Trophoblast cell (in vitro differentiated cells and primary cell): ENCODE measurements at regions not wholly inside any gene's neighbourhood (a gene's known extent, or its start where the extent isn't known, plus 50 kb on each side); places are given as distances from the start of the nearest gene placed in this dataset.

Experiments
- DNase-seq, 2 donors: peaks; one replicate each; pipeline ENCODE4 v3.0.0-alpha.2; 2016
- H2AFZ ChIP-seq: 2 replicates; pipeline ENCODE4 v1.6.1; 2013; ENCODE audit warnings: low read length, moderate library complexity, mild to moderate bottlenecking; ENCODE audit not compliant: insufficient read depth, poor library complexity
- H2AK5ac ChIP-seq: 2 replicates; pipeline ENCODE4 v1.6.1; 2013; ENCODE audit warnings: mild to moderate bottlenecking, low read length
- H2BK120ac ChIP-seq: 2 replicates; pipeline ENCODE4 v1.6.1; 2013; ENCODE audit warnings: low read length, mild to moderate bottlenecking, moderate library complexity; ENCODE audit not compliant: insufficient read depth, poor library complexity
- H2BK12ac ChIP-seq: 2 replicates; pipeline ENCODE4 v1.6.1; 2013; ENCODE audit warnings: mild to moderate bottlenecking, low read length, moderate library complexity
- H2BK5ac ChIP-seq: 2 replicates; pipeline ENCODE4 v1.6.1; 2013; ENCODE audit warnings: low read length, low read depth, moderate library complexity, mild to moderate bottlenecking; ENCODE audit not compliant: poor library complexity
- H3K14ac ChIP-seq: 2 replicates; pipeline ENCODE4 v1.6.1; 2013; ENCODE audit warnings: mild to moderate bottlenecking, low read length
- H3K18ac ChIP-seq: 2 replicates; pipeline ENCODE4 v1.6.1; 2013; ENCODE audit warnings: mild to moderate bottlenecking, low read length
- H3K23ac ChIP-seq: 2 replicates; pipeline ENCODE4 v1.6.1; 2013; ENCODE audit warnings: low read length
- H3K27ac ChIP-seq: 2 replicates; pipeline ENCODE4 v1.5.1; 2013; ENCODE audit warnings: low read depth, mild to moderate bottlenecking, inconsistent platforms, low read length, moderate library complexity
- H3K27me3 ChIP-seq: 2 replicates; pipeline ENCODE4 v1.6.1; 2013; ENCODE audit warnings: inconsistent platforms, mild to moderate bottlenecking, low read length, moderate library complexity; ENCODE audit not compliant: insufficient read depth
- H3K36me3 ChIP-seq, 2 experiments: 1 replicate in 1 of 2; 2 replicates in 1 of 2; pipeline ENCODE4 v1.6.1; 2013; ENCODE audit warnings: low read length in 2 of 2, mild to moderate bottlenecking in 2 of 2, moderate library complexity in 1 of 2; ENCODE audit not compliant: insufficient read depth in 2 of 2, control insufficient read depth in 1 of 2
- H3K4ac ChIP-seq: 2 replicates; pipeline ENCODE4 v1.6.1; 2013; ENCODE audit warnings: low read depth, mild to moderate bottlenecking, low read length, moderate library complexity
- H3K4me1 ChIP-seq, 2 experiments: 1 replicate in 1 of 2; 2 replicates in 1 of 2; pipeline ENCODE4 v1.6.1; 2013; ENCODE audit warnings: low read length in 2 of 2, mild to moderate bottlenecking in 2 of 2, moderate library complexity in 1 of 2; ENCODE audit not compliant: insufficient read depth in 2 of 2, control insufficient read depth in 1 of 2
- H3K4me2 ChIP-seq: 2 replicates; pipeline ENCODE4 v1.6.1; 2013; ENCODE audit warnings: inconsistent platforms, mild to moderate bottlenecking, low read length, moderate library complexity
- H3K4me3 ChIP-seq: 2 replicates; pipeline ENCODE4 v1.5.1; 2013; ENCODE audit warnings: mild to moderate bottlenecking, low read depth, low read length, inconsistent platforms
- H3K79me1 ChIP-seq: one replicate; pipeline ENCODE4 v1.6.1; 2013; ENCODE audit warnings: low read length
- H3K79me2 ChIP-seq: 2 replicates; pipeline ENCODE4 v1.6.1; 2013; ENCODE audit warnings: low read length, mild to moderate bottlenecking; ENCODE audit not compliant: control insufficient read depth, insufficient read depth, poor library complexity
- H3K9ac ChIP-seq: 2 replicates; pipeline ENCODE4 v1.6.1; 2013; ENCODE audit warnings: mild to moderate bottlenecking, low read length
- H3K9me3 ChIP-seq: 2 replicates; pipeline ENCODE4 v1.6.1; 2013; ENCODE audit warnings: low read depth, mild to moderate bottlenecking, control low read depth, inconsistent platforms, low read length; ENCODE audit not compliant: insufficient read depth
- H4K12ac ChIP-seq: 2 replicates; pipeline ENCODE4 v1.6.1; 2013; ENCODE audit warnings: low read depth, mild to moderate bottlenecking, low read length, moderate library complexity
- H4K8ac ChIP-seq: 2 replicates; pipeline ENCODE4 v1.6.1; 2013; ENCODE audit warnings: low read depth, mild to moderate bottlenecking, low read length, moderate library complexity
- H4K91ac ChIP-seq: one replicate; pipeline ENCODE4 v1.6.1; 2013; ENCODE audit warnings: low read depth, mild to moderate bottlenecking, low read length, moderate library complexity
- WGBS: extraction: QIAGEN DNeasy Blood & Tissue Kit; methylation state at CpG from one replicate; pipeline ENCODE4 v1.1.7; 2013; ENCODE audit warnings: missing lambda C conversion rate; ENCODE audit not compliant: insufficient read length, insufficient coverage; ENCODE audit errors: extremely low coverage; 5-methylcytosine and 5-hydroxymethylcytosine counted together

DNA sequence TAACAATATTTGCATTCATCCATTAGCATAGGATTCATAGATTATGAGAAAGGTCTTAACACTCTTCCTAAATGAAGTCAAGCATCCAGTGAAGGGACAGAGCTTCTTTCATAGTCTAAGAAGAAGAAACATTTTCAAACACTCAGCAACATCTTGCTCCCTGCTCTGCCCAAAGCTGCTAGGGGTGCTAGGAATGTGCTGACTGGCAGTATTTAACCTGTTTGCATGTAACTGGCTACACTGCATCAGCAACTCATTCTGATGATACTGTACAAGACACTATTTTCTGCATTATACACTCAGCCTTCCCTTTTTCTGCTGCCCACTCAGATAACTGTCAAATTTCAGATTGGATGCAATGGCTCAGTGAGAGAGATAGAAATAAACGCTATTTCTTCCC lies 495.1 kb upstream of the ARID1B start:
- Histone ChIP-seq H3K4me1 (no peaks in the 10 kb centered on the region), H3K4me2 (no peak overlapping the region), H2AFZ (no peak overlapping the region), H2BK12ac (no peak overlapping the region), H3K27ac (no peak overlapping the region), H3K9ac (no peak overlapping the region), H3K14ac (no peak overlapping the region), H2BK5ac (no peak overlapping the region), H3K18ac (no peak overlapping the region), H3K4ac (no peak overlapping the region), H3K79me1 (no peaks in the 10 kb centered on the region), H3K4me3 (no peak overlapping the region), H3K27me3 (no peaks in the 10 kb centered on the region), H3K36me3 (no peaks in the 10 kb centered on the region), H4K8ac (no peak overlapping the region), H4K12ac (no peak overlapping the region), H2BK120ac (no peak overlapping the region), H3K23ac (no peak overlapping the region), H3K9me3 (no peaks in the 10 kb centered on the region), H4K91ac (no peak overlapping the region), H3K79me2 (no peaks in the 10 kb centered on the region), H2AK5ac (no peak overlapping the region)
- WGBS: no CpG with 5 or more reads among the region's 1 CpG
- no peak for DNase-seq

DNA sequence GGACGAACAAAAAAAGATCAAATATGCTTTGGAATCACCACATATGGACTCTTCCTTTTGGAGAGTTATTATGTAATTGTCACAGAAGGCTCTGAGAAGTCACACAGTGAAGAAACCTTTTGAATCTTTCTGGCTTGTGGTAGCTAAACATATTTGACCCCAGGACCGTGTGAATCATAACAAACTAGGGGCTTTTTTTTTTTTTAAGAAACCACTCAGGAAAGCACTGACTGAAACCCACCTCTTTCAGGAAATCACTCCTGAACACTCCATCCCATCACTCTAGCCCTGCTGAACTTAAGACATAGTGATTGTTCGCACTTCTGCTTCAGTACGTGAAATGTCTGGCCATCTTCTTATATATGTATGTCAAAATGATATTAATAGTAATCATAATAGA lies 495.9 kb upstream of the ARID1B start:
- no CpG with 5 or more reads among the region's 4 CpGs for WGBS
- H3K4me2 ChIP-seq: no peak overlapping the region
- H3K9ac ChIP-seq: no peak overlapping the region
- no peak overlapping the region for H3K18ac ChIP-seq
- H4K12ac ChIP-seq: no peak overlapping the region
- H3K27me3 ChIP-seq: no peaks in the 10 kb centered on the region
- H2AFZ ChIP-seq: no peak overlapping the region
- no peaks in the 10 kb centered on the region for H3K79me1 ChIP-seq
- no peak overlapping the region for H4K91ac ChIP-seq
- no peak overlapping the region for H2BK5ac ChIP-seq
- H3K14ac ChIP-seq: no peak overlapping the region
- H2BK12ac ChIP-seq: no peak overlapping the region
- H3K4ac ChIP-seq: no peak overlapping the region
- H3K79me2 ChIP-seq: no peaks in the 10 kb centered on the region
- no peak overlapping the region for H3K27ac ChIP-seq
- H3K36me3 ChIP-seq: no peaks in the 10 kb centered on the region
- H3K23ac ChIP-seq: no peak overlapping the region
- no peaks in the 10 kb centered on the region for H3K4me1 ChIP-seq
- no peak overlapping the region for H3K4me3 ChIP-seq
- no peaks in the 10 kb centered on the region for H3K9me3 ChIP-seq
- H2AK5ac ChIP-seq: no peak overlapping the region
- no peak overlapping the region for H2BK120ac ChIP-seq
- no peak overlapping the region for H4K8ac ChIP-seq
- DNase-seq: no peak

DNA sequence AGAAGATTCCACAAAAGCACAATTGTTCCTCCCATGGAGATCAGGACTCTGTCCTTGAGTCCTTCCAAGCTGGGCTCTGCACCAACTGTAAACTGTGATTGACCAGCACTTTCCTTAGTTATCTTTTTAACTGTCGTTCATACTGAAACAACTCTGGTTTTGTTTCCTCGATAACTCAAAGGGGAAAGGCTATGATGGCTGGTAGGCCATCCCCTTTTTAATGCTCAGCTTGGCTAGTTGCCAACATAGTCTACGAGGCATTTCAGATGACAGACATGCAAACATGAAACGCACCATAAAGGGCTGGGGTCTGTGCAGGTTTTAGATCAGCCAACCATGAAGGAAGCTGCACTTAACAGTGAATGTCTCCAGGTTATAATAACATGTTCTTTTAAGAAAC lies 497.1 kb upstream of the ARID1B start:
- Histone ChIP-seq H3K14ac (no peak overlapping the region), H3K36me3 (no peaks in the 10 kb centered on the region), H3K9me3 (no peaks in the 10 kb centered on the region), H3K4me3 (no peak overlapping the region), H4K91ac (no peak overlapping the region), H3K4ac (no peak overlapping the region), H2BK120ac (no peak overlapping the region), H3K79me1 (no peaks in the 10 kb centered on the region), H4K8ac (no peak overlapping the region), H3K4me1 (no peaks in the 10 kb centered on the region), H3K27ac (no peak overlapping the region), H2AK5ac (no peak overlapping the region), H3K79me2 (no peaks in the 10 kb centered on the region), H2AFZ (no peak overlapping the region), H2BK5ac (no peak overlapping the region), H3K27me3 (no peaks in the 10 kb centered on the region), H3K9ac (no peak overlapping the region), H2BK12ac (no peak overlapping the region), H3K4me2 (no peak overlapping the region), H3K18ac (no peak overlapping the region), H4K12ac (no peak overlapping the region), H3K23ac (no peak overlapping the region)
- WGBS: no CpG with 5 or more reads among the region's 4 CpGs
- no peak for DNase-seq

DNA sequence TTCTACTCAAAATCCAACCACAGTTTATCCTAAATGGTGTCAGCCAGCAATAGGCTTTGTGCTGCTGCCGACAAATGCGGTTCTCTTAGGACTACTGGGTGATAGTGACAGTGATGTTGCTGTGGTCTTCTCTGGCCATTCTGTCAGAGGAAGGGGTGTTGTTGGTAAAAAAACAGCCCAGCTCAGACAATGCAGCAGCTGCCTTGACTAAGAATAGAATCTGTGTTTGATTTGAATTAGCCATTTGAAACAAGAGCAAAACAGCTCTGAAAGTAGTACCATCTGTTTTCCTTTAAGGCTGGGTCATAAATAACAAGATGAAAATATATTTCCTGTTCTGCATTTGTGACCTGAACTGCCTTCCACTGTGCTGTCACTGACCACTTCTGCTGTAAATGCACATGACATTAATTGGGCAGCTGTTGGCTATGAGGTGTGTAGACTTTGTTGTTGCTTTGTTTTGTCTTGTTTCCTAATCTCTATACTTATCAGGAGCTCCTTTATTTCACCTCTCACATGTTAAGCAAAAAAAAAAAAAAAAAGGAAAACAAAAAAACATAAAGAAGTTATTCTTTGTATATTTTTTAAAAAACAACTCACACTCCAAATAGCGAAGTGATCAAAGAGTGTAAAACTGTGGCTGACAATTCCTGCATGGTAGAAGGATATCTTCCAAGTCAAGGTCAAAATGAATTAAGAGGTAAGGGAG lies 497.8 kb upstream of the ARID1B start:
- WGBS: no CpG with 5 or more reads among the region's 3 CpGs
- no peak overlapping the region for H2BK12ac ChIP-seq
- DNase-seq: no peak
- H3K27ac ChIP-seq: no peak overlapping the region
- H3K9ac ChIP-seq: no peak overlapping the region
- no peaks in the 10 kb centered on the region for H3K79me1 ChIP-seq
- H2AK5ac ChIP-seq: no peak overlapping the region
- H3K4me3 ChIP-seq: no peak overlapping the region
- no peaks in the 10 kb centered on the region for H3K27me3 ChIP-seq
- H3K4ac ChIP-seq: no peak overlapping the region
- no peak overlapping the region for H4K91ac ChIP-seq
- H3K4me2 ChIP-seq: no peak overlapping the region
- no peaks in the 10 kb centered on the region for H3K9me3 ChIP-seq
- no peak overlapping the region for H3K18ac ChIP-seq
- no peaks in the 10 kb centered on the region for H3K36me3 ChIP-seq
- no peak overlapping the region for H3K14ac ChIP-seq
- no peak overlapping the region for H4K8ac ChIP-seq
- no peaks in the 10 kb centered on the region for H3K79me2 ChIP-seq
- no peak overlapping the region for H2BK120ac ChIP-seq
- no peak overlapping the region for H4K12ac ChIP-seq
- H3K4me1 ChIP-seq: no peaks in the 10 kb centered on the region
- no peak overlapping the region for H2BK5ac ChIP-seq
- no peak overlapping the region for H2AFZ ChIP-seq
- H3K23ac ChIP-seq: no peak overlapping the region
